Right renal pelvis (tissue), 4 donors: ENCODE measurements at regions not wholly inside any gene's neighbourhood (a gene's known extent, or its start where the extent isn't known, plus 50 kb on each side); places are given as distances from the start of the nearest gene placed in this dataset.
"Not testable (repeated sequence)": the region's sequence is repeated elsewhere in the genome, so short reads cannot be mapped to it uniquely, and the experiment has no call there.

ENCODE experiments used
- DNase-seq, 4 donors: peaks; one replicate each; pipeline ENCODE4 v3.0.0-alpha.2; 2013; ENCODE audit warnings: low read depth in 4 of 4, low spot score in 3 of 4, missing footprints in 1 of 4

GRCh38 chr12:131493068-131493826 is 217.6 kb upstream of the SFSWAP start:
- DNase-seq = no peak

GRCh38 chr12:131494216-131494615 is 216.7 kb upstream of the SFSWAP start:
- DNase-seq = no peak

GRCh38 chr12:131494741-131495524 is 216.0 kb upstream of the SFSWAP start:
- DNase-seq = no peak

GRCh38 chr12:131497966-131498365 is 212.9 kb upstream of the SFSWAP start:
- no peak for DNase-seq

GRCh38 chr12:131499160-131499863 is 211.6 kb upstream of the SFSWAP start:
- DNase-seq = no peak

- DNase-seq = no peak
Observed at GRCh38 chr12:131499864-131500190, 211.1 kb upstream of the SFSWAP start.

GRCh38 chr12:131500564-131500963 is 210.3 kb upstream of the SFSWAP start:
- no peak for DNase-seq

- DNase-seq = no peak
Observed at GRCh38 chr12:131505561-131505960, 205.3 kb upstream of the SFSWAP start.

- no peak for DNase-seq
Observed at GRCh38 chr12:131506426-131506825, 204.5 kb upstream of the SFSWAP start.

GRCh38 chr12:131507094-131507493 is 203.8 kb upstream of the SFSWAP start:
- no peak for DNase-seq

- no peak for DNase-seq
Observed at GRCh38 chr12:131507881-131508280, 203.0 kb upstream of the SFSWAP start.

- no peak for DNase-seq
Observed at GRCh38 chr12:131509701-131510100, 201.2 kb upstream of the SFSWAP start.

GRCh38 chr12:131510431-131510830 is 200.5 kb upstream of the SFSWAP start:
- DNase-seq = no peak

- no peak for DNase-seq
Observed at GRCh38 chr12:131511391-131511802, 199.5 kb upstream of the SFSWAP start.

- DNase-seq = no peak
Observed at GRCh38 chr12:131511803-131512561, 198.9 kb upstream of the SFSWAP start.

GRCh38 chr12:131513606-131514005 is 197.3 kb upstream of the SFSWAP start:
- no peak for DNase-seq

- DNase-seq = not testable (repeated sequence)
Observed at GRCh38 chr12:131520553-131520952, 190.3 kb upstream of the SFSWAP start.

GRCh38 chr12:131521326-131521725 is 189.6 kb upstream of the SFSWAP start:
- DNase-seq = no peak

- no peak for DNase-seq
Observed at GRCh38 chr12:131525795-131526508, 184.9 kb upstream of the SFSWAP start.

GRCh38 chr12:131527092-131527491 is 183.8 kb upstream of the SFSWAP start:
- DNase-seq = no peak
